Adrenal gland (tissue), 5 donors: ENCODE measurements at regions not wholly inside any gene's neighbourhood (a gene's known extent, or its start where the extent isn't known, plus 50 kb on each side); places are given as distances from the start of the nearest gene placed in this dataset.

ENCODE experiments used
- CTCF ChIP-seq, 6 experiments: fragments of 450-650 bp in 4 of 6; fragments of 200-600 bp in 2 of 6; sonication (generic) in 1 of 6; IDR thresholded peaks; 1 replicate in 5 of 6; 2 replicates in 1 of 6; pipeline versions ENCODE4 v1.5.1 to v1.8.0; 2016 to 2021; ENCODE audit warnings: antibody characterized with exemption in 6 of 6, mild to moderate bottlenecking in 2 of 6, moderate library complexity in 1 of 6
- POLR2A ChIP-seq, 2 donors: fragments of 450-650 bp; IDR thresholded peaks; one replicate each; pipeline ENCODE4 v1.6.1; 2017; ENCODE audit warnings: antibody characterized with exemption in 2 of 2, mild to moderate bottlenecking in 2 of 2, moderate library complexity in 1 of 2
- donor health status: DM: no; HTN: no; CAD: no.

- no peak for TF ChIP-seq CTCF (IDR thresholded peaks at IDR 0.05)
- TF ChIP-seq POLR2A (IDR thresholded peaks at IDR 0.05), result no peak
These were observed 422.5 kb downstream of the FOXO1 start for GRCh38 chr13:40243982-40244381.
